LHCN-M2 (cell line): ENCODE measurements at regions not wholly inside any gene's neighbourhood (a gene's known extent, or its start where the extent isn't known, plus 50 kb on each side); places are given as distances from the start of the nearest gene placed in this dataset.
"Not testable (repeated sequence)": the region's sequence is repeated elsewhere in the genome, so short reads cannot be mapped to it uniquely, and the experiment has no call there.

ENCODE experiments used
- DNase-seq: peaks from one replicate; pipeline ENCODE4 v3.0.0-alpha.2; 2012; ENCODE audit warnings: low read depth

DNA sequence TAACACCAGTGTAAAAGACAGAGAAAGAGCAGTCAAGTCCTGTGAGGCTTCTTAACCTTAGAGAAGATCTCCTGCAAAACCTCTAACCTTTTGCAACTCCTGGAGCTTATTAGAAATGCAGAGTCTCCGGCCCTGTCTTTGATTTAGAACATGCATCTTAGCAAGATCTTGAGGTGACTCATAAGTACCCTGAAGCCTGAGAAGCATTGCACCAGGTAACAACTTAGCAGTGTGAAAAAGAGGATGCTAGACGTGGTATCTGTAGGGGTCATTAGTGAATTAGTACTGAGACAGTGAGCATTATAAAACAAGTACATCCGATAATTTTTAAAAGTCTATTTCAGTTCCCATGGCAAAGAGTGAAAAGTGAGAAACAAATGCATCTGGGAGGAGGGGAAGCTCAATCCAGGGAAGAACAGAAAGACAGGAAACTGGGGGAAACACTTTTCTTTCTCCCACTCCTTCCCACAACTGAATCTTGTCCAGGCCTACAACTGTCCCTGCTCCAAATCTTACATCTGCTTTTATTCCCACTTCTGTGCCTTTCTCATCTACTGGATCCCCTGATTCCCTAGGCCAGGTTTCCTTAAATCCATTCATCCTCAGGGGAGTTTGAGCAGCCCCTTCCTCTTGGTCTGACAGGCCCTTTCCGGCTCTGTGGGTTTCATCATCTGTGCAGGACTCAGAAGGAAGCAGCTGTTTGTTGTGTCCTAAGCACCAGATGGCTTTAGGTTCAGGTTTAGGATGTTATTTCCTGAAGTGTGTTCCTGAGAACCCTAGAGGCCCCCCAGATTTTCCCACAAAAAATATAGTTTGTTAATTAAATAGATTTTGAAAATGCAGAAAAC is 128.1 kb upstream of the IL12A start:
- peak; percentile 71 for DNase-seq

DNA sequence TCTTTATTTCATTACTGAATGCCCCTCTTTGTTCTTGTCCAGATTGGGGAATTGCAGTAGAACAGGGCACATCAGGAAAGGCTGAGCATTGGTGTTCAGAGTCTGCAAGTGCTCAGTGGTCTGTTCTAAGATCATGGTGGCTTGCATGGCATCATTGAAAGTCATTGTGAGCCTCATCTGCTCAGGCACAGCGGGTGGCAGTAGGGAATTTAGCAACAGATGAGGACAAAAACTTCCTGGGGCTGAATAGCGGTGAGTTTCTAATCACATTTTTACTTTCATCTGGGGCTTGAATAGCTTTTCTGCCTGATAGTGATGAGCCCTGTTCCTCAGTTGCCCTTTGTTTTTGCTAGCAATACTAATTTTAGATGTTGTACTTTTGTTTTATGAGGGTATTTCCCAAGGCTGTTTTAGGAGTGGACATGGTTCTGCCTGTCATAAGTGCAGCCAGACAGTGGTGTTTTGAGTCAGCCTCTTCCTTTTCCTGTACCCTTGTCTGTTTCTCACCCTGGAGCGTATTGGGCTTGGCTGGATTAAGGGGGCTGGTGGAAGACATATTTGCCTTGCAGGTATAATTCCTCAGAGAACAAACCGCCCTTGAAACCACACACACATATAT is 127.2 kb upstream of the IL12A start:
- no peak for DNase-seq

DNA sequence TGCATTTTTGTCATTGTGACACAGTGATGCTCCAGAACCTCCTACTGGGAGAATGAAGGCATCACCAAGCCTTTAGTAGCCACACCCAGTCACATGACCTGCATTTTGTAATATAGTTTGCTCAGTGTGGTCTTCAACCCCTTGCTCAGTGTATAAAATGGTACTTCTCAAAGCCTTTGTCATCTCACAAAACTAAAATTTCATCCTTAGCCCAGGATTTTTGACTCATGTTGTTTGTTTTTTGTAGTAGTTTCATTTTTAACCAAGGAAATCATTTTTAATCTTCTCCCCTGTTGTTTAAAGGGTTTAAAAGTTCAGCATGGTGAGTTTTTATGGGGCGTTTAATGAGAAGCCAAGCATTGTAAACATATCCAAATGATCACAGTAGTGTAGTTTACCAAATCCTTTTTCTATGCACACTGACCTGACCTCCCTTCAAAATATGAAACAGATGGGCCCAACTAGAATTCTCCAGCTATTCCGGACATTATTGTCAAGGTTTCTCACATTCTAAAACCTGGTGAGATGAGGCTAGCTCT is 123.5 kb upstream of the IL12A start:
- DNase-seq = peak; percentile 35

DNA sequence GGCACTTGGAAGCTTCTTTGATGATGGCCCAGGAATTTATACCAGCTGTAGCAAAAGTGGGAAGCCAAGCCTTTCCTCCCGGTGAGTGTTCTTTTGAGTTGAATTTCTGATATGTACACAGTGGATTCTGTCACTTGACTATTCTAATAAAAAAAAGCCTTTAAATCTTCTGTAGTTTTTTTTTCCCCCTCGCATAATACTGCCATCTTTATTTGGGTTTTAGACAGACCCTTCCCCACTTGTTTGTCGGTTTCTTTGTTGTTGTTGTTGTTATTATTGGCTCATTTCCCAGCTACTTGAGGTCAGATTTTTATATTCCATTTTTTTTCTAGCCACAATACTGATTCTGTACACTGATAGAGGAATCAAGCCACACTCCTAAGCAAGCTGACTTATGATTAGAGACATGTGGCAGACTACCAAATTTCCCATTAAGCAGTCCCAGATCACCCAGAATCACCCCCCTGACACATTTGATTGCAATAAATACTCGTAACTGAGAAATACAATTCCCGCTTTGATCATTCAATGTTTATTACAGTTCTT is 122.4 kb upstream of the IL12A start:
- DNase-seq = peak; percentile 58

DNA sequence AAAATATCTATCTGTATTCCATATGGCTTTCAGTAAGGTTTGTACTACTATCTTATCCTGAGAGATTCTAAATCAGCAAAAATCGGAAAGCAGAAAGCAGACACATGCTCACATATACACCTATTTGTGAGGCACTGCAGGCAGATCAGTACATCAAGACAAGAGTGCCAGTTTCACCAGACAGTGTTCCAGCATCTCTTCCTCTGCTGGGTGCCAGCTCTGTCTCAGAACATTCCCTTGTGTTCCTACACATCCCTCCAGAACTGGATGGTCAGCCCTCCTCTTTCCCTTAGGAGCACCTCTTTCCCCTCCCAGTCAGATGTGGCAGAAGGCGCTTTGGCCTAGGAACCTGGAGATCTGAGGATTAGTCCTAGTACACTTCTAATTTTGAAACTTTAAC is 121.3 kb upstream of the IL12A start:
- no peak for DNase-seq

DNA sequence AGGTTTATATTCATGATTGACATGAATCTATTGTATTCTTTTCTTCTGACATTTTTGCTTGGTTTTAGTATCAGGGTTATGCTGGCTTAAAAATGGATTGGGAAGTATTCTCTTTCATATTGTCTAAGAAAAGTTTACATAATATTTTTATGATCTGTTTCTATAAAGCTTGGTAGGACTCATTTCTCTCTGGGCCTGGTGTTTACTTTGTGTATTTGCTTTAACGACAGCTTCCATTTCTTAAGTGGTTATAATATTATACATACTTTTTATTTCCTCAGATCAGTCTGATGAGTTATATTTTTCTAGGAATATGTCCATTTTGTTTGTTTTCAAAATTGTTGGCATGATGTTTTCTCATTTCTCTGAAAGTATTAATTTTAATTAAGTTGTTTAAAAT is 117.9 kb upstream of the IL12A start:
- DNase-seq = no peak

DNA sequence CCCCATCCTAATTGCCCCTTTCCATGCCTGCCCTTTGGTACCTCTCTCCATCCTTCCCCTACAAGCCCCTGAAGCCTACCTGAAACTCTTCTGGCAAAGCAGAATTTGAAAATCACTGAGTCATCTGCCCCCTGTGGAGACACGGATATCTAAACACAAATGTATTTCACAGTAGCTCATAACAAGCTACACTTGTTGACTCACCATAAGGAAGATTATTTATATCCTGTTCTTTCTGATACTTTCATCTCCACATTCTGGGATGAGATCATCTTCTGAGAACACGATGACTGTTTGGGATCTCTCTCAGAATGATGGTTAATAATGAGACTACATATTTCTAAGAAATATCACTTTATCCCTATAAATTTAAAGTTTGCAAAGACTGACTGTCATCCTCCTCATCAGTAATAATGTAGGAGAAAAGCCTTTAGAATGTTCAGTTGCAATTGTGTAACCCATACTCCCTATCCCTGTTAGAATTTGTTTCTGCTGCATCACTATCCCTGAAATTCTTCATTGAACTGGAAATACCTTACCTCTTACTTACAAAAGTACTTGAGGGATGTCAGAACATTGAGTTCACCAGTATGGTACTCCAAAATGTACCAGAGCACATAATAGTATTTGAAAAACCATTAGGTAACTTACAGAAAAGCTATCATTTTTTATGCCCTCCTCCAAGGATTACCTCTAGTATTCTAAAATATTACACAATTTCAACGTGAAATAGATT is 116.1 kb upstream of the IL12A start:
- peak; percentile 92 for DNase-seq

DNA sequence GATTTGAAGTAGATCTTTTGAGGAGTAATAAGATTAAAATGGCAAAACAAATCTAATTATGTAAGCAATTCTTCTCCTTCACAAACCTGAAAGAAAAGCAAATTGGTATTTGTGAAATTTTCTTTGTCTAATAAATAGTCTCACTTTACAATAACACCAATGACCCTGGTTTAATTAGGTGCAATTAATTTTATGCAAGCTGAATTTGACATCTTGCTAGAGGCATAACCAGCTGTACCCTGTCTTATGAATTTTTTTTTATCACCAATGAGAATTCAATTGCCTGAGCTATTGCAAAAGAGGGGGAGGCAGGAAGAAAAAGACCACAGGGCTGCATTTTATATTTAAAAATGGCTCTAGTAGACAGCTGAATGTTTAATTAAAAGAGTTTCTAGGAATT is 113.5 kb upstream of the IL12A start:
- no peak for DNase-seq

DNA sequence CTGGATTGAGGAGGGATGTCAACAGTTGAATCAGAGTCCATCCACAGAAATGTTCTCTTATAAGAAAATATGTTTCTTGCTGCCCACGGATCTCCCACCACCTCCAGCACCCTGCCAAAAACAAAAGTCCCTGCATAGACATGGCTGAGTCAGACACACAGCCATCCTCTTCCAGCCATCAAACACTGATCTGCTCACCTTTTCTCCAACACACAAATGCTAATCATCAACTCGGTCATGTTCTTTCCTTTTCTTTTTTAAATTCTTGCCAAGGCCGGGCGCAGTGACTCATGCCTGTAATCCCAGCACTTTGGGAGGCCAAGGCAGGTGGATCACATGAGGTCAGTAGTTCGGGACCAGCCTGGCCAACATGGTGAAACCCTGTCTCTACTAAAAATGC is 110.7 kb upstream of the IL12A start:
- peak; percentile 40 for DNase-seq

DNA sequence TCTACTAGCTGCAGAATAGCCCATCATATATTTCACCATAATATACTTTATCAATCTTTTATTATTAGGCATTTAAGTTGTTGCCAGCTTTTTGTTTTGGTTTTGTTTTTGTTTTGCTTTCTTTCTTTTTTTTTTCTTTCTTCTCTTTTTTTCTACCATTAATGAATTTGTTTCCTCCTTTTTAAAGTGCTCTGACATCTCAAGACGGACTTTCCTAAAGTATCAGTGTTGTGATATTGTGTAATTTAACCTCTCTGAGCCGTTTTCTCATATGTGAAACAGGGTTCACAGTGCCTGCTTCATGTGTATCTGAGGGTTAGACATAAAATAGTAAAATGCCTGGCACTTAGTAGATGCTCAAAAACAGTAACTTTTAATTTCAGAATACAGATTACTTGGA is 109.5 kb upstream of the IL12A start:
- no peak for DNase-seq

DNA sequence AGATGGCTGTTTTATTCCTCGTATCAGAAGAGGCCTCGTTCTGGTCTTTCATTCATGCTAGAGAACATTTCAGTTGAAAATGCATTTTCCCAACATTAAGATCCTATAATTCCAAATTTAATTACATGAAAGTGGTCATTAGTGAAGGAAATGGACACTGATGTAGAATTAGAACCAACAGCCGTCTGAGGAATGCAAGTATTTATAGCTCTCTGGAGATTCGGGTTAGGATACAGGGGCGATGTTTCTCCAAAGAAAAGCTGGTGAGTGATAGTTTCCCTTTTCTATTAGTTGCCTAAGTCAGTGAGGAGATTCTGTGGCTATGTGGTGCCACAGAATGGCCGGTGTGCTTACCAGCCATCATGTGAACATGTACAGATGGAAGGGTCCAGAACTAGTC is 109.0 kb upstream of the IL12A start:
- peak; percentile 76 for DNase-seq

DNA sequence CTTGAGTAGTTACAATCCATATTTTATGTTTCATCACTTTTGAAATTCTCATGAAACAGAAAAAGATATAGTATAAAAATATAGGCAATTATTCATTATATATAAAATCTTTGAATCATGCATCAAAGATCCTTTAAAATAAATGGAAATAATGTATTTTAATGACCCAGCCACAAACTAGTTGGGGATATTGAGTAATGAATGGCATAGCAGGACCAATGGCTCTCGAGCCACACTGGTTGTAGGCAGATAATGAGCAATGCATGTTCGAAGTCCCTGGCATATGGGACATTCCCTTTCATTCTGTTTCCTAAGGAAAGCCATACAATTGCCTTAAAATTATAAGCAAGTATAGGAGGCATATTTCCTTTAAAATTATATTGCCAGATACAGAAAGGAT is 107.4 kb upstream of the IL12A start:
- DNase-seq = no peak

DNA sequence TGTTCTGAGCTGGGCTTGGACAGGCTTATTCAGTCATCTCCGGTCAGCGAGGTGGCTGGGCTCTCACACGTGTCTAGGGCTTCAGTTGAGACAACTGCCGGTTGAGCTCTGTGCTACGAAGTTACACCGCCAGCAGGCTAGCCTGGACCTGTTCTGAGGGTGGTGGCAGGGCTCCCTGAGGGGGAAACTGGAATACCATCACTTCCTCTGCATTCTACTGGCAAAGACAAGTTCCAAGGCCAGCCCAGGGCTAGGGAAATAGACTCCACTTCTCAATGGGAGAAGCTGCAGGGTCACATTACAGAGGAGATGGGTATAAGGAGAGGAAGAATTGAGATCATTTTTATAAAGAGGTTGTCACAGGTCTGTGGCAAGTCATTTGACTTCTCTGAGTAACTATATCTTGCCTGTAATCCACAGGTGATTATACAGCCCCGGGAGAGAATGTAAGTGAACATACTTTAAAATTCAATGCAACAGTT is 106.8 kb upstream of the IL12A start:
- DNase-seq = peak; percentile 64

DNA sequence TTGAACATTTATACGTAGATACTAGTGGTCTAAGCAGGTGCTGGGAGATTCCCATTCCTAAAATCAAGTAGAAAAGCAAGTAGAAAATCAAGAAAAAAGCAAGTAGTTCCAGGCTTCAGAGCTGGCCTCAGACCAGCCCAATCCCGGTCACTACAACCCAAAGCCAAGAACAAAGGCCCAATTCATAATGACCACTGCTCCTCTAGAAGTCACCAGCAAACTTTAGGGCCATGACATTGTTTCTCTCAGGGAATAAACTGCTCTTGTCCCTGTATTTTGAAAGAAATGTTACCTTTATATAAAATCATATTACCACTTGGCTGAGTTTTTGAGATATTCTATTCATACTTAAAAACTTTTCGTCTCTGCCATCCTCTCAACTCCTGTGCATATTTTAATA is 106.3 kb upstream of the IL12A start:
- DNase-seq = no peak

DNA sequence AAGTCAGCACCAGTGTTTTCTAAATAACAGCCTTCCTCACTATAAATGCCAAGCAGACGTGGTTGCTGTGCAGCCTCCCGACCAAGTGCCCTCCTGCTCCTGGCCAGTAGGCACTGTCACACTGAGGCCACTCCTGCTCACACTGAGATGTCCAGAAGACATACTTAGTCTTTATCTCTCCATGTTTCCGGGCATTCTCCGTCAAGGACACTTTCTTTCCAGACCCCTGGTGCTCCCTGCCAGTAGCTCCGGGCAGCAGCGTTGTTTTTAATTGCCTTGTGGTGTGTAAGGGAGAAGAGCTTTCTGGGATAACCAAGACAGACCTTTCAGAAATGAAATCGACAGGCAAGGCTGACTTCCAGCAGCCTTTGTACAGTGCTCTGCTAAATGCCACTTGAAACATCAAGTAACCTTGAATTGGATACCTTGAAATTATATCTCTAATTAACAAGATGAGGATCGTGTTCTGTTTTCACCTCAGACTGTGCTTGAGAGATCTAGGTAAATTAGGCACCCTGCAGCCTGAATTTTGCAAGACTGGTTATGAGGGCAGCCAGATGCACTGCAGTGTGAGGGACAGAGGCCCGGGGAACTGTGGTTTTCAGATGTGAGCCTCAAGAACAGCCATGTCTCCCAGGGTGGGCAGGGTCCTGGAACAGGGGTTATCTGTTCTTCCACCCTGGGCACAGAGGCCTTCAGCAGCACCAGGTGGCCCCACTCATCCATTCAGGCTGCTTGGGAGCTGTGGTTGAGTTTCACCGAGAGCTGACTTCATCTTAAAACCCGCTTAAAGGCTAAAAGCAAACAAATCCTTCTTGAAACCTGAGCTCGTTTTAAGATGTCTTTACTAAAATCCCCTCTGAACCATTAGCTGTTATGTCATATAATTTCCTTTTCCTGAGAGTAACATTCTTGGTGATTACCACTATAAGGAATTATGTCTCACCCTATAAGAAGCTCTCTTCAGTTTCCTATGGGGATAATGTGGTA is 105.5 kb upstream of the IL12A start:
- peak; percentile 73 for DNase-seq

DNA sequence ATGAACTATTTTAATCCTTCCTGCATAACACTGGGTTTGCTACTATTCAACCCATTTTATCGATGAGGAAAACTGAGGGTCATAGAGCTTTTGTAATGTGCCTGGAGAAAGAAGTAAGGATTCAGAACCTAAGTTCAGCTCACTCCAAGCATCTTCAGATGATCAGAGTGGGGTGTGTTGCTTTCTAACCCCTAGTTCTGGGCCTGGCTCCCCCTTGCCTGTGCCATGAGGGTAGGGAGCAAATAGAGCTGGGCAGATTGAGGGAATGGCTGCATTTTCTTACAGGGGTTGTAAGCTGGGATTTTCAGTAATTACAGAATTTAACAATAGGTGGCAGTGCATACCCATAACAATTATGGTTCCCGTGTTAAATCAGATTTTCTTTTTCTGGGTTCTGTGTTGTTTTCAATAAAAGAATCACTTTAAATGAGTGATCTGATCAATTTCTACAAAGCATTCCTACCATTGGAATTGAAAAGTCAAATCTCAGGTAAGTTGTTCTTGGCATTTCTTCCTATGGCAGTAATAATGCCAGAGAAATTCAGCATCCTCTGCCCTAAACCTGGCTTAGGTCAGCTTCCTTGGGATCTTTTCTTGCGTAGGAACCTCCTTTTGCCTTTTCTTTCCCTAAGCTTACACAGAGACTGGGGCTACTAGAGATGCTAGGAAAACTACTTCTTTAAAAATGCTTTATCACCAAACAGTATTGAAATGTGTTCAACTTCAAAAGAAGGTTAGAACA is 103.8 kb upstream of the IL12A start:
- DNase-seq = peak; percentile 57

DNA sequence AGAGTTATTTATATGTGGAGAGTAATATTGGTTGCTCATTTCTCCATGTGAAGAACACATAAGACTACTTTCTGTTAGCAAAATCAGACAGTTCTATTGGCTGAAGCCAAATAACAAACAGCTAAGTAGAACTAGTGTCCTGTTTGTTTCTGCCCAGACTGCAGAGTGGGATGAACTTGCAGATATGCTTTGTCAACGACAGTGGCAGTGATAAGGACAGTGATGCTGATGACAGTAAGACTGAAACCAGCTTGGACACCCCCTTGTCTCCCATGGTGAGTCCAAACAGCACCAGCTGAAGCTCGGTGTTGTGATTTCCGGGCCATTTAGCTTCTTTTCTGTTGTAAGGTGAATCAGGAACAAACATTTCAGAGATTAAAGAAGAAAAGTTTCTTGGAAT is 102.6 kb upstream of the IL12A start:
- DNase-seq = no peak

DNA sequence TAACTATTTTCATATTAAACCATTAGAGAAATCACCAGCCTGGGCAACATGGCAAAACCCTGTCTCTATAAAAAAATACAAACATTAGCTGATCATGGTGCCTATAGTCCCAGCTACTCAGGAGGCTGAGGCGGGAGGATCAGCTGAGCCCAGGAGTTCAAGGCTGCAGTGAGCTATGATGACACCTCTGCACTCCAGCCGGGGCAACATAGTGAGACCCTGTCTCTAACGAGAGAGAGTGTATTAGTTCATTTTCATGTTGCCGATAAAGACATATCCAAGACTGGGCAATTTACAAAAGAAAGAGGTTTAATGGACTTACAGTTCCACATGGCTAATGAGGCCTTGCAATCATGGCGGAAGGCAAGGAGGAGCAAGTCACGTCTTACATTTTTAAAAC is 102.1 kb upstream of the IL12A start:
- not testable (repeated sequence) for DNase-seq

DNA sequence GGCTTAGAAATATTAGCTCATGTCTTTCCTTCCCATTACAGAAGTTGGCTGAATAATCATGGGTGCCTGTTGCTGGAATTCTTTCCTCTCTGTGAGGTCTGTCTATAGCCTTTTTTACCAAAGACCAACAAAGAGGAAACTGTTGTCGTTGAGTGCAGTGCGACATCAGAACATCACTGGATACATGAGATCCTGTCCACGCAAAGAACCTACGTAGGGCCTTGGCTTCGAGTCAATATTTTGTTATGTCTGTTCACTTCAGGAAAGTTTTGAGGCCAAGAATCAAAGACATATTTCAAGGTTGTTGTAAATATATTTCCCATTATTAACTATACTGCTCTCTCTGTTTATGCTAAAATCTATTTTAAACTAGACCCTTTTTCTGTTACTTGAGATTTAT is 101.5 kb upstream of the IL12A start:
- DNase-seq = no peak

DNA sequence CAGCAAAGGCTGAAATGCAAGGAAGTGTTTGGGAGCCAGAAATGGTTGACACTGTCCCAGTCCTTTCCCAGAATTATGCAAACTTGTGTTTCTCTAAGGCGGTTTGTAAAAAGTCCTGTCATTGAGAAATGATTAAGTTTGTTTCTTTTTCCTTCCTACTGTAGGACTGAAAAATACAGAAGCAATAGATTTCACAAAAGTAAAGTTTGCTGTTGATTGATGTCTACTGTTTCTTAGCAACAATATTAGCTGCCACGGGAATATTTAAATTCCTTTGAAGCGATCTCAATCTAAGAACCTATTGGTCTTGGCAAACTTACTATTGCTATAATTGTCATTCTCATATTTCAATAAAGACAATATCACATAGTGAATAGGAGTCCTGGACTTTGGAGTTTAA is 100.7 kb upstream of the IL12A start:
- DNase-seq = no peak
